ENCODE measurements at regions not wholly inside any gene's neighbourhood (a gene's known extent, or its start where the extent isn't known, plus 50 kb on each side); places are given as distances from the start of the nearest gene placed in this dataset.

DNA sequence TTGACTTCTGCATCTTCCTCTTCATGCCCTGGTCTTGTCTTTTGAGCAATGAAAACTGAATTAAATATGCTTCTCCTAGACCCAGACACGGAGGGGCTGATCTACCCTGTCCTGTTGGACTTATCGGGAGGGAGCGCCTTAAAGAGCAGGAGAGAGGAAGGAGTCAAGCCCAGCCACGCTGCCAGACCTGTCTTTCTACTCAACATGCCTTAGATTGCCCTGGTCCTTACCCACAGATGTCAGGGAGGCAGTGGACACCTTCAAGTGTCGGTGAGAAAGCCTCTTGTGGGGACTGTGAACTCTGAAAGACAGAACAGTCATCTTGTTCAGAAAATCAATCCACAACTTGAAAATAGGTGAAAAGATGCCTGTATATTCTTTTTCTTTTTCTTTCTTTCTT lies 61.8 kb downstream of the IRAG1 start:
- TF ChIP-seq, protein P1, sequence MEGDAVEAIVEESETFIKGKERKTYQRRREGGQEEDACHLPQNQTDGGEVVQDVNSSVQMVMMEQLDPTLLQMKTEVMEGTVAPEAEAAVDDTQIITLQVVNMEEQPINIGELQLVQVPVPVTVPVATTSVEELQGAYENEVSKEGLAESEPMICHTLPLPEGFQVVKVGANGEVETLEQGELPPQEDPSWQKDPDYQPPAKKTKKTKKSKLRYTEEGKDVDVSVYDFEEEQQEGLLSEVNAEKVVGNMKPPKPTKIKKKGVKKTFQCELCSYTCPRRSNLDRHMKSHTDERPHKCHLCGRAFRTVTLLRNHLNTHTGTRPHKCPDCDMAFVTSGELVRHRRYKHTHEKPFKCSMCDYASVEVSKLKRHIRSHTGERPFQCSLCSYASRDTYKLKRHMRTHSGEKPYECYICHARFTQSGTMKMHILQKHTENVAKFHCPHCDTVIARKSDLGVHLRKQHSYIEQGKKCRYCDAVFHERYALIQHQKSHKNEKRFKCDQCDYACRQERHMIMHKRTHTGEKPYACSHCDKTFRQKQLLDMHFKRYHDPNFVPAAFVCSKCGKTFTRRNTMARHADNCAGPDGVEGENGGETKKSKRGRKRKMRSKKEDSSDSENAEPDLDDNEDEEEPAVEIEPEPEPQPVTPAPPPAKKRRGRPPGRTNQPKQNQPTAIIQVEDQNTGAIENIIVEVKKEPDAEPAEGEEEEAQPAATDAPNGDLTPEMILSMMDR (IDR thresholded peaks at IDR 0.05; ENCODE audit: low read depth, low read length, missing input control): no peak
- TF ChIP-seq EGR1 (IDR thresholded peaks at IDR 0.05; ENCODE audit: low read depth in 2 of 2): no peak
- TF ChIP-seq RAD21 (IDR thresholded peaks at IDR 0.05): no peak
- no peak for TF ChIP-seq ZBTB33 (IDR thresholded peaks at IDR 0.05)
- TF ChIP-seq SP1 (IDR thresholded peaks at IDR 0.05): no peak
- TF ChIP-seq YY1 (IDR thresholded peaks at IDR 0.05): no peak
- TF ChIP-seq REST (IDR thresholded peaks at IDR 0.05): no peak
- TF ChIP-seq, protein P2, sequence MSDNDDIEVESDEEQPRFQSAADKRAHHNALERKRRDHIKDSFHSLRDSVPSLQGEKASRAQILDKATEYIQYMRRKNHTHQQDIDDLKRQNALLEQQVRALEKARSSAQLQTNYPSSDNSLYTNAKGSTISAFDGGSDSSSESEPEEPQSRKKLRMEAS (IDR thresholded peaks at IDR 0.05): no peak
- TF ChIP-seq JUND (IDR thresholded peaks at IDR 0.05): no peak

Data from liver (tissue), 3 donors.